Effector memory CD8-positive, alpha-beta T cell (primary cell): ENCODE measurements at regions not wholly inside any gene's neighbourhood (a gene's known extent, or its start where the extent isn't known, plus 50 kb on each side); places are given as distances from the start of the nearest gene placed in this dataset.

ENCODE experiments used
- ATAC-seq: fragments of 150-1000 bp; cut with Tn5 transposase; replicated peaks from 2 replicates; pipeline ENCODE4 v1.10.0; 2021; ENCODE audit warnings: mild to moderate bottlenecking, moderate library complexity
- DNase-seq, 3 experiments: peaks; one replicate each; pipeline ENCODE4 v3.0.0; 2021
- H3K27ac Mint-ChIP-seq, 2 donors: one replicate each; pipeline ENCODE4 v1.8.0; 2022; ENCODE audit warnings: mild to moderate bottlenecking in 2 of 2, mixed read lengths in 2 of 2, moderate library complexity in 2 of 2
- H3K27me3 Mint-ChIP-seq, 2 donors: one replicate each; pipeline ENCODE4 v1.8.0; 2022; ENCODE audit warnings: mixed read lengths in 2 of 2
- H3K36me3 Mint-ChIP-seq: one replicate; pipeline ENCODE4 v1.8.0; 2022; ENCODE audit warnings: mild to moderate bottlenecking, moderate library complexity, mixed read lengths; ENCODE audit not compliant: insufficient read depth
- H3K4me1 Mint-ChIP-seq, 2 donors: one replicate each; pipeline ENCODE4 v1.8.0; 2022; ENCODE audit warnings: low read depth in 2 of 2, mixed read lengths in 2 of 2
- H3K4me3 Mint-ChIP-seq, 2 donors: one replicate each; pipeline ENCODE4 v1.8.0; 2022; ENCODE audit warnings: mild to moderate bottlenecking in 2 of 2, mixed read lengths in 2 of 2, moderate library complexity in 2 of 2
- H3K9me3 Mint-ChIP-seq, 2 donors: one replicate each; pipeline ENCODE4 v1.8.0; 2022; ENCODE audit warnings: mixed read lengths in 2 of 2

DNA sequence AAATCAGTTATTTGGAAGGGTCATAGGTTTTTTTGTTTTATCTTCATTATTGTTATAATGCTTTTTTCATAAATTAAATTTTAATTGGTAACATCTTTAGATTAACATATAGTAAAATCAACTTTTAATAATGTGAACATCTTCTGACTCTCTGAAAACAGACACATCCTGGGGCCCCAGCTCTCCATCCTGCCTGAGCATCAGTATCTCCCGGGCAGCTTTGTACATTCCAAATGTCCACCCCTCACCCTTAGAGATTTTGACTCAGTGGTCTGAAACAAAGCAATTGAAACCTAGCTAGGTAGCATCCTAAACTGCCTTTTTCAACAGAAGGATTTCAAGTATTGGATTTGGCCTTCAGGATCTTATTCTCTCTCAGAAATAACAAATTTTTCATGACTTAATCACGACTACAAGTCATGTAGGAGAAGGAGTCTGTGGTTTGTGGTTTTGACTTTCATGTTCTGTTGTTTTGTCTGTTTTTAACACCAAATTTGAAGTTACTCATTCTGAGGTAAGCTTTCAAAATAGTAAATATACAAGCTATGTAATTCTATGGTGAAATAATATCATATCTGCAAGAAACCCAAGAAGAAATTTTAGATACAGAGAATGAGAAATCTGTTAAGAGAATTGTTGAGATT, 147.3 kb upstream of the UBE2E2 start:
- Mint-ChIP-seq H3K36me3 (no peaks in the 10 kb centered on the region), H3K27ac (no peak overlapping the region), H3K27me3 (no peaks in the 10 kb centered on the region), H3K4me3 (no peak overlapping the region), H3K9me3 (peaks cover 0 to 7% of the 10 kb centered on the region in 2 donors), H3K4me1 (no peaks in the 10 kb centered on the region)
- DNase-seq (no peak), ATAC-seq (no peak)

GRCh38 chr3:23062582-23062981, 140.5 kb upstream of the UBE2E2 start:
- no peaks in the 10 kb centered on the region for H3K36me3 Mint-ChIP-seq
- no peak overlapping the region for H3K4me3 Mint-ChIP-seq
- peaks cover 0 to 2% of the 10 kb centered on the region in 2 donors for H3K9me3 Mint-ChIP-seq
- no peak for DNase-seq
- H3K27me3 Mint-ChIP-seq = no peaks in the 10 kb centered on the region
- ATAC-seq = no peak
- H3K4me1 Mint-ChIP-seq = no peaks in the 10 kb centered on the region
- no peak overlapping the region for H3K27ac Mint-ChIP-seq

DNA sequence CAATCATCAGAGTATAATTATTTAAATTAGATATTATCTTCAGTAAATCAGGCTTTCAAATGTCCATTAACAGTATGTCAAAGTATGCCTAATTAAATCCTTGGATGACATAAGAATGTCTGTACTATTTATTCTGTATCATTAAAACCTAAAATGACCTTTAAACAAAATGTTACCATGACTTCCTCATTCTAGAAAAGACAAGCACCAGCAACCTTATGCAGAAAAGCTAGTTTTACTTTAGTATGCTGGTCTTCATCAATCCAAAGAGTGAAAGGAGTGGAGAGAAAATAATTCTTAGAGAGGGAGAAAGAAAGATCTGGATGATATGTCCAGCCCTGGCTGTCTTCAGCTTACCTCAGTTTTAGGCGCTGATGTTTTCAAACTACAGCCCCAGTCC, 140.1 kb upstream of the UBE2E2 start:
- Mint-ChIP-seq H3K27me3 (no peaks in the 10 kb centered on the region), H3K4me3 (no peak overlapping the region), H3K9me3 (peaks cover 0 to 2% of the 10 kb centered on the region in 2 donors), H3K27ac (no peak overlapping the region), H3K36me3 (no peaks in the 10 kb centered on the region), H3K4me1 (no peaks in the 10 kb centered on the region)
- ATAC-seq = no peak
- no peak for DNase-seq

- DNase-seq = no peak
Observed at GRCh38 chr3:23067116-23067515, 136.0 kb upstream of the UBE2E2 start.

GRCh38 chr3:23068016-23068728, 135.0 kb upstream of the UBE2E2 start:
- peaks cover 0 to 2% of the 10 kb centered on the region in 2 donors for H3K4me1 Mint-ChIP-seq
- no peak overlapping the region for H3K27ac Mint-ChIP-seq
- no peak overlapping the region for H3K4me3 Mint-ChIP-seq
- H3K36me3 Mint-ChIP-seq = no peaks in the 10 kb centered on the region
- H3K9me3 Mint-ChIP-seq = peaks cover 2 to 8% of the 10 kb centered on the region in 2 donors
- DNase-seq = no peak
- H3K27me3 Mint-ChIP-seq = peaks cover 0 to 7% of the 10 kb centered on the region in 2 donors
- ATAC-seq = no peak

More at GRCh38 chr3:23067116-23067515, 136.0 kb upstream of the UBE2E2 start:
- Mint-ChIP-seq H3K27me3 (peaks cover 0 to 7% of the 10 kb centered on the region in 2 donors), H3K36me3 (no peaks in the 10 kb centered on the region), H3K27ac (no peak overlapping the region), H3K4me1 (peaks cover 0 to under 1% of the 10 kb centered on the region in 2 donors), H3K4me3 (no peak overlapping the region), H3K9me3 (peaks cover 2 to 8% of the 10 kb centered on the region in 2 donors)
- ATAC-seq = no peak

- no peak overlapping the region for H3K27ac Mint-ChIP-seq
- H3K4me1 Mint-ChIP-seq = peaks cover 0 to 2% of the 10 kb centered on the region in 2 donors
- H3K9me3 Mint-ChIP-seq = peaks cover 2 to 8% of the 10 kb centered on the region in 2 donors
Observed at GRCh38 chr3:23071296-23071695, 131.8 kb upstream of the UBE2E2 start.

GRCh38 chr3:23071758-23072157, 131.4 kb upstream of the UBE2E2 start:
- ATAC-seq (peak; percentile 62), DNase-seq (no peak)
- H3K27me3 Mint-ChIP-seq = peaks cover 0 to 7% of the 10 kb centered on the region in 2 donors
- peaks cover 2 to 8% of the 10 kb centered on the region in 2 donors for H3K9me3 Mint-ChIP-seq
- H3K27ac Mint-ChIP-seq = no peak overlapping the region
- H3K4me3 Mint-ChIP-seq = no peak overlapping the region
- H3K36me3 Mint-ChIP-seq = no peaks in the 10 kb centered on the region
- H3K4me1 Mint-ChIP-seq = peaks cover 0 to 2% of the 10 kb centered on the region in 2 donors

More at GRCh38 chr3:23071296-23071695, 131.8 kb upstream of the UBE2E2 start:
- Mint-ChIP-seq H3K4me3 (no peak overlapping the region), H3K27me3 (peaks cover 0 to 7% of the 10 kb centered on the region in 2 donors), H3K36me3 (no peaks in the 10 kb centered on the region)
- DNase-seq = no peak
- ATAC-seq = no peak

GRCh38 chr3:23072693-23073092, 130.4 kb upstream of the UBE2E2 start:
- peaks cover 0 to 7% of the 10 kb centered on the region in 2 donors for H3K27me3 Mint-ChIP-seq
- H3K9me3 Mint-ChIP-seq = peaks cover 2 to 13% of the 10 kb centered on the region in 2 donors
- peaks cover 0 to 2% of the 10 kb centered on the region in 2 donors for H3K4me1 Mint-ChIP-seq
- DNase-seq = no peak
- H3K27ac Mint-ChIP-seq = no peak overlapping the region
- H3K4me3 Mint-ChIP-seq = no peak overlapping the region
- ATAC-seq = no peak
- H3K36me3 Mint-ChIP-seq = no peaks in the 10 kb centered on the region

- no peak overlapping the region for H3K27ac Mint-ChIP-seq
- DNase-seq (no peak), ATAC-seq (no peak)
- H3K27me3 Mint-ChIP-seq = peaks cover 0 to 7% of the 10 kb centered on the region in 2 donors
- H3K4me3 Mint-ChIP-seq = no peak overlapping the region
- H3K4me1 Mint-ChIP-seq = peaks cover 0 to 2% of the 10 kb centered on the region in 2 donors
- H3K9me3 Mint-ChIP-seq = peaks cover 2 to 15% of the 10 kb centered on the region in 2 donors
- no peaks in the 10 kb centered on the region for H3K36me3 Mint-ChIP-seq
Observed at GRCh38 chr3:23073724-23074305, 129.3 kb upstream of the UBE2E2 start.

- no peak for ATAC-seq
- Mint-ChIP-seq H3K27ac (no peak overlapping the region), H3K27me3 (peaks cover 0 to 7% of the 10 kb centered on the region in 2 donors), H3K4me1 (peaks cover 0 to 3% of the 10 kb centered on the region in 2 donors), H3K4me3 (no peak overlapping the region), H3K36me3 (no peaks in the 10 kb centered on the region), H3K9me3 (peaks cover 2 to 15% of the 10 kb centered on the region in 2 donors)
- no peak for DNase-seq
Observed at GRCh38 chr3:23075496-23075895, 127.6 kb upstream of the UBE2E2 start.

- Mint-ChIP-seq H3K4me3 (no peak overlapping the region), H3K27me3 (peaks cover 0 to 3% of the 10 kb centered on the region in 2 donors), H3K9me3 (peaks cover 2 to 10% of the 10 kb centered on the region in 2 donors), H3K4me1 (peaks cover 0 to 3% of the 10 kb centered on the region in 2 donors), H3K36me3 (no peaks in the 10 kb centered on the region), H3K27ac (no peak overlapping the region)
- DNase-seq = no peak
- ATAC-seq = no peak
Observed at GRCh38 chr3:23076437-23076836, 126.7 kb upstream of the UBE2E2 start.

DNA sequence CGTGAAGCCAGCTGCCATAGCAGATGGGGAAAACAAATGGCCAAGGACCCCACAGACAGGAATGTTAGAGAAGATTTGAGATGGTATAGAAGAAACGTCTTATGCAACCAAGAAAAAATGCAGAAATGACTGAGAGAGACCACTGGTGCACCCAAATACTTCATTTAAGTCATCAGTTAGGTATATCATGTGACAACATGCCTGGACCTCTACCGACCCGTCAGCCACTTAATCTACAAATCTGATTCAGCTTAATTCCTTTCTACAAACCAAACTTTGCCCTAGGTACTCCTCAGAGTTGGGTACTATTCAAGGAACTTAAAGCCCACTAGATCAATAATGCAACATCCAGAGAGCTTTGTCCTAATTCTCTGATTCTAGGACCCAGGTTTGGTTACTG, 126.0 kb upstream of the UBE2E2 start:
- Mint-ChIP-seq H3K27me3 (no peaks in the 10 kb centered on the region), H3K9me3 (peaks cover 2 to 6% of the 10 kb centered on the region in 2 donors), H3K27ac (no peak overlapping the region), H3K4me1 (peaks cover 0 to 2% of the 10 kb centered on the region in 2 donors), H3K36me3 (no peaks in the 10 kb centered on the region), H3K4me3 (no peak overlapping the region)
- ATAC-seq (no peak), DNase-seq (no peak)

GRCh38 chr3:23078735-23079134, 124.4 kb upstream of the UBE2E2 start:
- Mint-ChIP-seq H3K4me1 (peaks cover 0 to 1% of the 10 kb centered on the region in 2 donors), H3K27ac (no peak overlapping the region), H3K27me3 (no peaks in the 10 kb centered on the region)

More at GRCh38 chr3:23078735-23079134, 124.4 kb upstream of the UBE2E2 start:
- H3K36me3 Mint-ChIP-seq = no peaks in the 10 kb centered on the region
- DNase-seq (no peak), ATAC-seq (no peak)
- no peak overlapping the region for H3K4me3 Mint-ChIP-seq
- H3K9me3 Mint-ChIP-seq = peaks cover 6% of the 10 kb centered on the region in 2 donors
